Karpas-422 (cell line): ENCODE measurements at regions not wholly inside any gene's neighbourhood (a gene's known extent, or its start where the extent isn't known, plus 50 kb on each side); places are given as distances from the start of the nearest gene placed in this dataset.
A peak's percentile ranks its signal among the peaks of the same experiment; 100 is the strongest.

Source experiments
- DNase-seq: peaks from one replicate; pipeline ENCODE4 v3.0.0-alpha.2; 2015
- H2AFZ ChIP-seq: fragments of 200-600 bp; sonication (generic); 2 replicates; pipeline ENCODE4 v1.6.1; 2014; ENCODE audit warnings: antibody characterized with exemption, low read length, mixed read lengths
- H3K27ac ChIP-seq: fragments of 200-600 bp; sonication (generic); 2 replicates; pipeline ENCODE4 v1.5.1; 2014; ENCODE audit warnings: mild to moderate bottlenecking, low read length, moderate library complexity
- H3K27me3 ChIP-seq: fragments of 200-600 bp; sonication (generic); 2 replicates; pipeline ENCODE4 v1.6.1; 2014; ENCODE audit warnings: low read length, mixed read lengths
- H3K36me3 ChIP-seq: fragments of 200-600 bp; sonication (generic); 2 replicates; pipeline ENCODE4 v1.6.1; 2014; ENCODE audit warnings: low read length, mixed read lengths; ENCODE audit not compliant: insufficient read depth
- H3K4me1 ChIP-seq: fragments of 200-600 bp; sonication (generic); 2 replicates; pipeline ENCODE4 v1.6.1; 2014; ENCODE audit warnings: mild to moderate bottlenecking, low read length, mixed read lengths
- H3K4me2 ChIP-seq: fragments of 200-600 bp; sonication (generic); 2 replicates; pipeline ENCODE4 v1.6.1; 2014; ENCODE audit warnings: low read length, low read depth, mild to moderate bottlenecking; ENCODE audit not compliant: poor library complexity, severe bottlenecking
- H3K4me3 ChIP-seq: fragments of 200-600 bp; sonication (generic); 2 replicates; pipeline ENCODE4 v1.5.1; 2014; ENCODE audit warnings: mild to moderate bottlenecking, antibody characterized with exemption, low read length, mixed read lengths
- H3K79me2 ChIP-seq: fragments of 200-600 bp; sonication (generic); 2 replicates; pipeline ENCODE4 v1.6.1; 2014; ENCODE audit warnings: mild to moderate bottlenecking, low read length, mixed read lengths
- H3K9ac ChIP-seq: fragments of 200-600 bp; sonication (generic); 2 replicates; pipeline ENCODE4 v1.6.0; 2014; ENCODE audit warnings: low read length
- H3K9me2 ChIP-seq: fragments of 200-600 bp; sonication (generic), shearing (Covaris generic); replicated peaks from 2 replicates; pipeline ENCODE4 v1.6.0; 2014; ENCODE audit warnings: mild to moderate bottlenecking, low read length, moderate library complexity; ENCODE audit not compliant: insufficient read depth
- H3K9me3 ChIP-seq: fragments of 300-700, 200-600 bp; sonication (generic); 2 replicates; pipeline ENCODE4 v1.6.1; 2014; ENCODE audit warnings: low read length, mixed read lengths
- H4K20me1 ChIP-seq: fragments of 200-600 bp; sonication (generic); 2 replicates; pipeline ENCODE4 v1.6.1; 2014; ENCODE audit warnings: mild to moderate bottlenecking, antibody characterized with exemption, low read length, low read depth; ENCODE audit not compliant: insufficient read depth

- Histone ChIP-seq H3K27me3 (no peaks in the 10 kb centered on the region), H3K27ac (peak overlapping the region; percentile 75), H3K9ac (no peak overlapping the region), H3K4me2 (peak overlapping the region; percentile 40), H3K36me3 (no peaks in the 10 kb centered on the region), H3K9me2 (no peaks in the 10 kb centered on the region), H4K20me1 (no peaks in the 10 kb centered on the region), H3K4me1 (peaks cover 34% of the 10 kb centered on the region), H3K9me3 (no peaks in the 10 kb centered on the region), H2AFZ (no peak overlapping the region), H3K79me2 (no peaks in the 10 kb centered on the region), H3K4me3 (peak overlapping the region; percentile 33; the same call in 1 of the 2 replicates)
- no peak for DNase-seq
These were observed 169.0 kb upstream of the PKDCC start for GRCh38 chr2:41878716-41879234.

- peaks cover 34% of the 10 kb centered on the region for H3K4me1 ChIP-seq
- no peaks in the 10 kb centered on the region for H3K79me2 ChIP-seq
- H3K27me3 ChIP-seq = no peaks in the 10 kb centered on the region
- no peaks in the 10 kb centered on the region for H4K20me1 ChIP-seq
- peak; percentile 60 for DNase-seq
- H3K9ac ChIP-seq = 0 out of 2 replicates have a peak overlapping the region, but pooled peaks have one; percentile 3
- H3K9me2 ChIP-seq = no peaks in the 10 kb centered on the region
- H3K4me3 ChIP-seq = peak overlapping the region; percentile 33; the same call in 1 of the 2 replicates
- peak overlapping the region; percentile 40 for H3K4me2 ChIP-seq
- H3K9me3 ChIP-seq = no peaks in the 10 kb centered on the region
- no peak overlapping the region for H2AFZ ChIP-seq
- no peaks in the 10 kb centered on the region for H3K36me3 ChIP-seq
- peak overlapping the region; percentile 75 for H3K27ac ChIP-seq
These were observed 168.4 kb upstream of the PKDCC start for GRCh38 chr2:41879235-41879916.

GRCh38 chr2:41880561-41881243, 167.1 kb upstream of the PKDCC start:
- Histone ChIP-seq H3K79me2 (no peaks in the 10 kb centered on the region), H3K9ac (no peak overlapping the region), H3K4me2 (peak overlapping the region; percentile 40), H3K27ac (no peak overlapping the region), H3K27me3 (no peaks in the 10 kb centered on the region), H3K4me1 (peaks cover 34% of the 10 kb centered on the region), H3K36me3 (no peaks in the 10 kb centered on the region), H4K20me1 (no peaks in the 10 kb centered on the region), H3K9me3 (no peaks in the 10 kb centered on the region), H3K9me2 (no peaks in the 10 kb centered on the region), H2AFZ (no peak overlapping the region), H3K4me3 (no peak overlapping the region)
- no peak for DNase-seq

GRCh38 chr2:41881249-41881648, 166.6 kb upstream of the PKDCC start:
- H3K79me2 ChIP-seq = no peaks in the 10 kb centered on the region
- no peaks in the 10 kb centered on the region for H4K20me1 ChIP-seq
- no peak overlapping the region for H3K4me2 ChIP-seq
- H3K9me3 ChIP-seq = no peaks in the 10 kb centered on the region
- H3K27ac ChIP-seq = no peak overlapping the region
- no peak overlapping the region for H3K9ac ChIP-seq
- no peaks in the 10 kb centered on the region for H3K9me2 ChIP-seq
- no peak overlapping the region for H2AFZ ChIP-seq
- H3K4me1 ChIP-seq = peaks cover 34% of the 10 kb centered on the region
- H3K4me3 ChIP-seq = no peak overlapping the region
- H3K27me3 ChIP-seq = no peaks in the 10 kb centered on the region
- no peaks in the 10 kb centered on the region for H3K36me3 ChIP-seq
- DNase-seq = no peak

- Histone ChIP-seq H3K4me3 (no peak overlapping the region), H3K4me2 (no peak overlapping the region), H2AFZ (no peak overlapping the region), H3K9ac (no peak overlapping the region), H3K79me2 (no peaks in the 10 kb centered on the region), H3K36me3 (no peaks in the 10 kb centered on the region), H3K27me3 (no peaks in the 10 kb centered on the region), H3K9me3 (no peaks in the 10 kb centered on the region), H4K20me1 (no peaks in the 10 kb centered on the region), H3K4me1 (peaks cover 13% of the 10 kb centered on the region), H3K9me2 (no peaks in the 10 kb centered on the region), H3K27ac (no peak overlapping the region)
- no peak for DNase-seq
These were observed 163.1 kb upstream of the PKDCC start for GRCh38 chr2:41884718-41885117.

GRCh38 chr2:41886145-41886664, 161.6 kb upstream of the PKDCC start:
- no peak overlapping the region for H3K4me2 ChIP-seq
- no peaks in the 10 kb centered on the region for H3K9me3 ChIP-seq
- H3K27me3 ChIP-seq = no peaks in the 10 kb centered on the region
- H3K9me2 ChIP-seq = no peaks in the 10 kb centered on the region
- no peaks in the 10 kb centered on the region for H3K79me2 ChIP-seq
- H2AFZ ChIP-seq = no peak overlapping the region
- H3K36me3 ChIP-seq = no peaks in the 10 kb centered on the region
- no peak overlapping the region for H3K27ac ChIP-seq
- no peak overlapping the region for H3K4me3 ChIP-seq
- no peak for DNase-seq
- H3K9ac ChIP-seq = no peak overlapping the region
- no peaks in the 10 kb centered on the region for H4K20me1 ChIP-seq
- no peaks in the 10 kb centered on the region for H3K4me1 ChIP-seq

GRCh38 chr2:41886757-41887156, 161.1 kb upstream of the PKDCC start:
- no peak overlapping the region for H2AFZ ChIP-seq
- H3K9ac ChIP-seq = no peak overlapping the region
- H3K36me3 ChIP-seq = no peaks in the 10 kb centered on the region
- no peaks in the 10 kb centered on the region for H4K20me1 ChIP-seq
- no peaks in the 10 kb centered on the region for H3K9me3 ChIP-seq
- no peak for DNase-seq
- no peaks in the 10 kb centered on the region for H3K79me2 ChIP-seq
- no peak overlapping the region for H3K27ac ChIP-seq
- H3K27me3 ChIP-seq = no peaks in the 10 kb centered on the region
- no peaks in the 10 kb centered on the region for H3K4me1 ChIP-seq
- H3K9me2 ChIP-seq = no peaks in the 10 kb centered on the region
- H3K4me3 ChIP-seq = no peak overlapping the region
- no peak overlapping the region for H3K4me2 ChIP-seq

GRCh38 chr2:41890341-41890740, 157.5 kb upstream of the PKDCC start:
- H3K36me3 ChIP-seq = no peaks in the 10 kb centered on the region
- no peak for DNase-seq
- no peaks in the 10 kb centered on the region for H3K27me3 ChIP-seq
- no peak overlapping the region for H3K4me3 ChIP-seq
- no peaks in the 10 kb centered on the region for H3K79me2 ChIP-seq
- no peak overlapping the region for H3K4me2 ChIP-seq
- H3K27ac ChIP-seq = no peak overlapping the region
- H2AFZ ChIP-seq = no peak overlapping the region
- no peaks in the 10 kb centered on the region for H3K4me1 ChIP-seq
- no peak overlapping the region for H3K9ac ChIP-seq
- no peaks in the 10 kb centered on the region for H4K20me1 ChIP-seq
- no peaks in the 10 kb centered on the region for H3K9me2 ChIP-seq
- H3K9me3 ChIP-seq = no peaks in the 10 kb centered on the region
